ENCODE measurements at regions not wholly inside any gene's neighbourhood (a gene's known extent, or its start where the extent isn't known, plus 50 kb on each side); places are given as distances from the start of the nearest gene placed in this dataset.

- Histone ChIP-seq H3K27ac (no peak overlapping the region), H3K4me3 (no peak overlapping the region), H3K4me1 (no peaks in the 10 kb centered on the region), H3K9me3 (no peaks in the 10 kb centered on the region), H3K27me3 (no peaks in the 10 kb centered on the region), H3K36me3 (no peaks in the 10 kb centered on the region)
- intact Hi-C loops (cut with DNase I; ENCODE audit: low total_unique reads), result no loop called here
- TF ChIP-seq, protein P1, sequence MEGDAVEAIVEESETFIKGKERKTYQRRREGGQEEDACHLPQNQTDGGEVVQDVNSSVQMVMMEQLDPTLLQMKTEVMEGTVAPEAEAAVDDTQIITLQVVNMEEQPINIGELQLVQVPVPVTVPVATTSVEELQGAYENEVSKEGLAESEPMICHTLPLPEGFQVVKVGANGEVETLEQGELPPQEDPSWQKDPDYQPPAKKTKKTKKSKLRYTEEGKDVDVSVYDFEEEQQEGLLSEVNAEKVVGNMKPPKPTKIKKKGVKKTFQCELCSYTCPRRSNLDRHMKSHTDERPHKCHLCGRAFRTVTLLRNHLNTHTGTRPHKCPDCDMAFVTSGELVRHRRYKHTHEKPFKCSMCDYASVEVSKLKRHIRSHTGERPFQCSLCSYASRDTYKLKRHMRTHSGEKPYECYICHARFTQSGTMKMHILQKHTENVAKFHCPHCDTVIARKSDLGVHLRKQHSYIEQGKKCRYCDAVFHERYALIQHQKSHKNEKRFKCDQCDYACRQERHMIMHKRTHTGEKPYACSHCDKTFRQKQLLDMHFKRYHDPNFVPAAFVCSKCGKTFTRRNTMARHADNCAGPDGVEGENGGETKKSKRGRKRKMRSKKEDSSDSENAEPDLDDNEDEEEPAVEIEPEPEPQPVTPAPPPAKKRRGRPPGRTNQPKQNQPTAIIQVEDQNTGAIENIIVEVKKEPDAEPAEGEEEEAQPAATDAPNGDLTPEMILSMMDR (IDR thresholded peaks at IDR 0.05), result no peak
- no peak for TF ChIP-seq POLR2A (IDR thresholded peaks at IDR 0.05)
- no peak for DNase-seq
Observed at GRCh38 chr5:125890511-125890931, 532.7 kb upstream of the GRAMD2B start.

GRCh38 chr5:125891061-125891725 lies 532.0 kb upstream of the GRAMD2B start:
- Histone ChIP-seq H3K4me1 (no peaks in the 10 kb centered on the region), H3K27ac (no peak overlapping the region), H3K4me3 (no peak overlapping the region), H3K27me3 (no peaks in the 10 kb centered on the region), H3K9me3 (no peaks in the 10 kb centered on the region), H3K36me3 (no peaks in the 10 kb centered on the region)
- no peak for DNase-seq
- TF ChIP-seq, protein P1 (IDR thresholded peaks at IDR 0.05), result no peak
- no peak for TF ChIP-seq POLR2A (IDR thresholded peaks at IDR 0.05)
- intact Hi-C loops (cut with DNase I; ENCODE audit: low total_unique reads), result no loop called here

DNA sequence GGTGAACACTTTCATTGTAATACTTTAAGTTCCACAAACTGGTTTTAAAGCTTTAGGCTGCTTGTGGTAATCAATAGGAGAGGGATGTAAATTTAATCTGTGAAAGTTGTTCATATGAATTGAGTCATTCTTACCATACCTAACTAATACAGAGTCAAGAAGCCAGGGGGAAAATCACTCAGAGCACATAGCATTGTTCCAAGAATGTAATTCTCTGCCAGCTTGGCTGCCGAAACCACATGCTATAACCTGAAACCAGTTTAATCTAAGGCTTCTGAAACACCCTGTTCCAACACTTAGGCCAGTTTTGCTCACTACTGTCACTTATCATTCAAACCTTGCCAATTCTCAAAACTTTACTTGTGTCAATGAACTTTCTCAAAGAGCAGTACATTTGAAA lies 528.8 kb upstream of the GRAMD2B start:
- intact Hi-C loops (cut with DNase I; ENCODE audit: low total_unique reads), result no loop called here
- TF ChIP-seq POLR2A (IDR thresholded peaks at IDR 0.05), result no peak
- TF ChIP-seq, protein P1 (IDR thresholded peaks at IDR 0.05), result no peak
- no peaks in the 10 kb centered on the region for H3K9me3 ChIP-seq
- H3K4me1 ChIP-seq, result no peaks in the 10 kb centered on the region
- no peak overlapping the region for H3K4me3 ChIP-seq
- H3K27me3 ChIP-seq, result no peaks in the 10 kb centered on the region
- no peak for DNase-seq
- H3K27ac ChIP-seq, result no peak overlapping the region
- H3K36me3 ChIP-seq, result no peaks in the 10 kb centered on the region

DNA sequence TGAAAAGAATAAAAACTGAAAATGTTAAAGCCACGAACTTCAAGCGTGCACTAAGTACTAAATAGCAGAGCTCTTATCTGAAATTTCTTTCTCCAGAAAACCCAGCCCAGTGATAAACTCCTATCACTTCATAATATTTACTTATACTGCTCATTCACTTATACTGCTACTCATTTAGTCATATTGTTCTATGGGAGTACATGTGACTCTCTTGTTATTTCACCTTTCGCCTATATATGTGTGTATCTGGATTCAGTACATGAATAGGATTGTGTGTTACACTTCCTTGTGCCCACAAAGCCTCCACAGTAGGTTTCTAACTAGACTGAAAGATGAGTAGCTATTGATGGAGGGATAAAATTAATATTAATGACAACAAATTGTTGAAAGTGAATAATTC lies 526.8 kb upstream of the GRAMD2B start:
- H3K4me1 ChIP-seq, result no peaks in the 10 kb centered on the region
- intact Hi-C loops (cut with DNase I; ENCODE audit: low total_unique reads), result no loop called here
- TF ChIP-seq POLR2A (IDR thresholded peaks at IDR 0.05), result no peak
- TF ChIP-seq, protein P1 (IDR thresholded peaks at IDR 0.05), result no peak
- no peak overlapping the region for H3K4me3 ChIP-seq
- no peaks in the 10 kb centered on the region for H3K9me3 ChIP-seq
- no peaks in the 10 kb centered on the region for H3K36me3 ChIP-seq
- H3K27ac ChIP-seq, result no peak overlapping the region
- no peaks in the 10 kb centered on the region for H3K27me3 ChIP-seq
- no peak for DNase-seq

DNA sequence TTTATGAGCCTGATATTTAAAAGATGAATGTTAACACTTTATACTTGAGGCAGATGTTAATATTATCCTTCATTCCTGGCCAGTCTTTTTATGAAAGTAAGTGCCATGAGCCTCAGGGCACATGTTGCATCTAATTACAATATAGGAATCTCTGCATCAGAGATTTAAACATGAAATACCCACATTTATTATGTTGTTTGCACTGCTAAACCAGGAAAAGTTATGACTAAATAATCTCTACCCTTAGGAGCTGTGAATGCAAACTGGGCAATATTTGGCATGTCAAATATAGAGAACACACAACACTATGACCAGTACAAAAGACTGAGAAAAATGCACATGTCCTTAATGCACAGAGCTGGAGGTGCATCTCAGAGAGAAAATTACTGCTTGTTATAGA lies 526.1 kb upstream of the GRAMD2B start:
- H3K27me3 ChIP-seq, result no peaks in the 10 kb centered on the region
- H3K36me3 ChIP-seq, result no peaks in the 10 kb centered on the region
- DNase-seq, result no peak
- intact Hi-C loops (cut with DNase I; ENCODE audit: low total_unique reads), result no loop called here
- H3K4me1 ChIP-seq, result no peaks in the 10 kb centered on the region
- TF ChIP-seq, protein P1 (IDR thresholded peaks at IDR 0.05), result no peak
- no peak overlapping the region for H3K27ac ChIP-seq
- no peaks in the 10 kb centered on the region for H3K9me3 ChIP-seq
- no peak overlapping the region for H3K4me3 ChIP-seq
